ENCODE measurements at regions not wholly inside any gene's neighbourhood (a gene's known extent, or its start where the extent isn't known, plus 50 kb on each side); places are given as distances from the start of the nearest gene placed in this dataset.

- no peaks in the 10 kb centered on the region for H3K27me3 ChIP-seq (ENCODE audit: insufficient read depth, low read length)
- no peaks in the 10 kb centered on the region for H3K79me2 ChIP-seq (ENCODE audit: insufficient read depth, low read length)
These were observed 274.8 kb upstream of the TAC1 start for GRCh38 chr7:97457054-97457453.

GRCh38 chr7:97460433-97460832 is 271.5 kb upstream of the TAC1 start:
- H4K20me1 ChIP-seq (ENCODE audit: insufficient read depth, low read length): no peaks in the 10 kb centered on the region
- no peak overlapping the region for H3K27ac ChIP-seq (ENCODE audit: low read depth, low read length, poor library complexity, severe bottlenecking)
- no peak overlapping the region for H3K9ac ChIP-seq (ENCODE audit: low read length)
- H3K79me2 ChIP-seq (ENCODE audit: insufficient read depth, low read length): no peaks in the 10 kb centered on the region
- TF ChIP-seq CTCF (IDR thresholded peaks at IDR 0.05; ENCODE audit: low read length) (no peak), EZH2 (IDR thresholded peaks at IDR 0.05; ENCODE audit: borderline replicate concordance, low read length) (no peak)
- H3K9me3 ChIP-seq (ENCODE audit: low read length): no peaks in the 10 kb centered on the region
- H3K36me3 ChIP-seq (ENCODE audit: insufficient read depth, low read length): no peaks in the 10 kb centered on the region
- no peaks in the 10 kb centered on the region for H3K4me1 ChIP-seq (ENCODE audit: insufficient read depth, low read length, severe bottlenecking)
- H3K9me2 ChIP-seq (ENCODE audit: low read depth, low read length): no peaks in the 10 kb centered on the region
- no peak overlapping the region for H2AFZ ChIP-seq (ENCODE audit: low read length)
- H3K4me3 ChIP-seq (ENCODE audit: low read depth, low read length, poor library complexity, severe bottlenecking): no peak overlapping the region
- H3K4me2 ChIP-seq (ENCODE audit: low read length): no peak overlapping the region
- H3K27me3 ChIP-seq (ENCODE audit: insufficient read depth, low read length): no peaks in the 10 kb centered on the region; the same call in 1 of the 2 replicates
- no peaks in the 10 kb centered on the region for H3F3A ChIP-seq (ENCODE audit: insufficient read depth, low read length)

More at GRCh38 chr7:97457054-97457453, 274.8 kb upstream of the TAC1 start:
- Histone ChIP-seq H3F3A (ENCODE audit: insufficient read depth, low read length) (no peaks in the 10 kb centered on the region), H3K27ac (ENCODE audit: low read depth, low read length, poor library complexity, severe bottlenecking) (no peak overlapping the region), H3K4me1 (ENCODE audit: insufficient read depth, low read length, severe bottlenecking) (no peaks in the 10 kb centered on the region), H3K9me3 (ENCODE audit: low read length) (no peaks in the 10 kb centered on the region), H3K36me3 (ENCODE audit: insufficient read depth, low read length) (no peaks in the 10 kb centered on the region), H3K9ac (ENCODE audit: low read length) (no peak overlapping the region), H4K20me1 (ENCODE audit: insufficient read depth, low read length) (no peaks in the 10 kb centered on the region), H3K4me3 (ENCODE audit: low read depth, low read length, poor library complexity, severe bottlenecking) (no peak overlapping the region), H2AFZ (ENCODE audit: low read length) (no peak overlapping the region), H3K9me2 (ENCODE audit: low read depth, low read length) (no peaks in the 10 kb centered on the region), H3K4me2 (ENCODE audit: low read length) (no peak overlapping the region)
- TF ChIP-seq EZH2 (IDR thresholded peaks at IDR 0.05; ENCODE audit: borderline replicate concordance, low read length) (no peak), CTCF (IDR thresholded peaks at IDR 0.05; ENCODE audit: low read length) (no peak)

- Histone ChIP-seq H3K36me3 (ENCODE audit: insufficient read depth, low read length) (no peaks in the 10 kb centered on the region), H3K27me3 (ENCODE audit: insufficient read depth, low read length) (no peaks in the 10 kb centered on the region; the same call in 1 of the 2 replicates), H3K9me3 (ENCODE audit: low read length) (no peaks in the 10 kb centered on the region), H2AFZ (ENCODE audit: low read length) (no peak overlapping the region), H3K4me1 (ENCODE audit: insufficient read depth, low read length, severe bottlenecking) (no peaks in the 10 kb centered on the region), H3K4me3 (ENCODE audit: low read depth, low read length, poor library complexity, severe bottlenecking) (no peak overlapping the region), H3K4me2 (ENCODE audit: low read length) (no peak overlapping the region), H3K79me2 (ENCODE audit: insufficient read depth, low read length) (no peaks in the 10 kb centered on the region), H3K27ac (ENCODE audit: low read depth, low read length, poor library complexity, severe bottlenecking) (no peak overlapping the region), H4K20me1 (ENCODE audit: insufficient read depth, low read length) (no peaks in the 10 kb centered on the region), H3F3A (ENCODE audit: insufficient read depth, low read length) (no peaks in the 10 kb centered on the region), H3K9me2 (ENCODE audit: low read depth, low read length) (no peaks in the 10 kb centered on the region), H3K9ac (ENCODE audit: low read length) (no peak overlapping the region)
- no peak for TF ChIP-seq CTCF (IDR thresholded peaks at IDR 0.05; ENCODE audit: low read length)
- TF ChIP-seq EZH2 (IDR thresholded peaks at IDR 0.05; ENCODE audit: borderline replicate concordance, low read length): no peak
These were observed 270.3 kb upstream of the TAC1 start for GRCh38 chr7:97461596-97461995.

Data from OCI-LY1 (cell line).